ENCODE measurements at regions not wholly inside any gene's neighbourhood (a gene's known extent, or its start where the extent isn't known, plus 50 kb on each side); places are given as distances from the start of the nearest gene placed in this dataset.
"Not testable (repeated sequence)": the region's sequence is repeated elsewhere in the genome, so short reads cannot be mapped to it uniquely, and the experiment has no call there.

- DNase-seq (no peak), ATAC-seq (peak; percentile 65)
- intact Hi-C loops (cut with micrococcal nuclease): no loop called here
Observed at GRCh38 chr6:67766057-67766456, 869.0 kb upstream of the ADGRB3 start.

- no peak for DNase-seq
- ATAC-seq: no peak
- intact Hi-C loops (cut with micrococcal nuclease): no loop called here
Observed at GRCh38 chr6:67759001-67759400, 876.1 kb upstream of the ADGRB3 start.

DNA sequence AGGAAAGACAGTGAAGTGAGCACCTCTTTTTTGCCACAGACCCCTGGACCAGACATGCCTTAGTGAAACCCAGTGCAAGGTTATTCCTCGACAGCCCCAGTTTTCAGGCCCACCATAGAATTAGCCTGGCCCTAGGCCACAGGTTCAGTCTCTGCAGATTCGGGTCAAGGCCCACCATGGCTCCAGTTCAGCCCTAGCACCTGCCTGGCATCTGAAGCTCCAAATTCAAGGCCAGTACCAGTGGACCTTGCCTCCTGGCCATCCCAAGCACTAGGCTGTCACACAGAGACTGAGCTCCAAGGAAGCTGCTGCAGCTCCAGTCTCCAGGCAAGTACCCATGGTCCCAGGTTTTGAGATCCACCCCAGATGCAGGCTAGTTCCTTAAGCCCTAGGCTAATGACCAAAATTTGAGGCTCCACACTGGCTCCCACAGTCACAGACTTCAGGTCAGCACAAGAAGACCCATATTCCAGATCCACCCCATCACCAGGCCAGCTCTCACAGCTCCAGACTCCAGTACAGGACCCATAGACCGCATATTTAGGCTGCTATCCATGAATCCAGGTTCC is 877.5 kb upstream of the ADGRB3 start:
- intact Hi-C loops (cut with micrococcal nuclease): no loop called here
- DNase-seq (no peak), ATAC-seq (no peak)

GRCh38 chr6:67748521-67748920 is 886.6 kb upstream of the ADGRB3 start:
- no peak for ATAC-seq
- DNase-seq: no peak
- intact Hi-C loops (cut with micrococcal nuclease): no loop called here

- DNase-seq (no peak), ATAC-seq (no peak)
- intact Hi-C loops (cut with micrococcal nuclease): no loop called here
Observed at GRCh38 chr6:67736816-67737215, 898.3 kb upstream of the ADGRB3 start.

GRCh38 chr6:67736161-67736560 is 898.9 kb upstream of the ADGRB3 start:
- ATAC-seq (no peak), DNase-seq (no peak)
- intact Hi-C loops (cut with micrococcal nuclease): no loop called here

- DNase-seq: no peak
- intact Hi-C loops (cut with micrococcal nuclease): no loop called here
- ATAC-seq: no peak
Observed at GRCh38 chr6:67735623-67736022, 899.5 kb upstream of the ADGRB3 start.

- DNase-seq (no peak), ATAC-seq (no peak)
- intact Hi-C loops (cut with micrococcal nuclease): no loop called here
Observed at GRCh38 chr6:67722861-67723261, 912.2 kb upstream of the ADGRB3 start.

- intact Hi-C loops (cut with micrococcal nuclease): no loop called here
- no peak for DNase-seq
- peak; percentile 32 for ATAC-seq
Observed at GRCh38 chr6:67717281-67717680, 917.8 kb upstream of the ADGRB3 start.

DNA sequence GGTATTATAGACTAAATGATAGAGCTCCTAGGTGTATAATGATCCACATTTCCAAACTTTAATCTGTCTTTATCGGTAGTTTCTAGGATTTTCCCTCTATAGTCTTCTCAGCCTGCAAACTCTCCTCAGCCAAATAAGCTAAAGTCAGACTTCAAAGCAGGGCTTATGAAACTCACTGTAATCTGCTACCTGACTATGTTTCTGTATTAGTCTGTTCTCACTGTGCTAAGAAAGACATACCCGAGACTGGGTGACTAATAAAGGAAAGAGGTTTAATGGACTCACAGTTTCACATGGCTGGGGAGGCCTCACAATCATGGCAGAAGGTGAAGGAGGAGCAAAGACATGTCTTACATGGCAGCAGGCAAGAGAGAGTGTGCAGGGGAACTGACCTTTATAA is 928.7 kb upstream of the ADGRB3 start:
- DNase-seq (no peak), ATAC-seq (no peak)
- intact Hi-C loops (cut with micrococcal nuclease): no loop called here

DNA sequence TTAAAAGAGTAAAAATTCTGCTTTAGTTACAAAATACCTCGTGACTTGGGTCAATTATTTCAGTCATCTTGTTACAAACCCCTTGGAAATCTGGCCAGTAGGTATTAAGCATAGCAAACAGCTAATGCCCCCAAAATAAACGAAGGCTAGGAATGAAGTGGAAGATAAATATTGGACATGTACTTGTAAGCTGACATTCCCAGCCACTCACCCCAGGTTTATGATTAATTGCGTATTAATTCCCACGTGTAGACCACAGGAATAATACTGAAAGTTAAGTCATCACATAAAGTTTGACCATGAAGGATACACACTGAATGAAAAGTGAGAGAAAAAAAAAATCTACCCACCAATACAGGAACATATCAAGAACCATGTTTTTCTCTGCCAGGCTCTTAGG is 936.5 kb upstream of the ADGRB3 start:
- intact Hi-C loops (cut with micrococcal nuclease): no loop called here
- ATAC-seq (no peak), DNase-seq (no peak)

DNA sequence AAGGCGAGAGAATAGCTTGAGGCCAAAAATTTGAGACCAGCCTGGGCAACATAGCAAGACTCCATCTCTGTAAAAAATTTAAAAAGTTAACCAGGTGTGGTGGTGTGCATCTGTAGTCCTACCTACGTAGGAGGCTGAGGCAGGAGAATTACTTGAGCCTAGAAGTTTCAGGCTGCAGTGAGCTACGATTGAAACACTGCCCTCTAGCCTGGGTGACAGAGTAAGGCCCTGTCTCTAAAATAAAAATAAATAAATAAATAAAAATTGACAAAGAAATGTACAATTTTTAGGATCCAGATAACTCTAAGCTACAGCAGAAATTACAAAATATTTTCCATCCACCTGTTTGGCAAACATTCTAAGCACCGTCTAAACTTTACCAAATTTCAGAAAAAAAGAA is 941.0 kb upstream of the ADGRB3 start:
- DNase-seq (no peak), ATAC-seq (no peak)
- intact Hi-C loops (cut with micrococcal nuclease): no loop called here

GRCh38 chr6:67689329-67689728 is 945.8 kb upstream of the ADGRB3 start:
- ATAC-seq (no peak), DNase-seq (no peak)
- intact Hi-C loops (cut with micrococcal nuclease): no loop called here

GRCh38 chr6:67687396-67687795 is 947.7 kb upstream of the ADGRB3 start:
- intact Hi-C loops (cut with micrococcal nuclease): no loop called here
- DNase-seq (no peak), ATAC-seq (no peak)

DNA sequence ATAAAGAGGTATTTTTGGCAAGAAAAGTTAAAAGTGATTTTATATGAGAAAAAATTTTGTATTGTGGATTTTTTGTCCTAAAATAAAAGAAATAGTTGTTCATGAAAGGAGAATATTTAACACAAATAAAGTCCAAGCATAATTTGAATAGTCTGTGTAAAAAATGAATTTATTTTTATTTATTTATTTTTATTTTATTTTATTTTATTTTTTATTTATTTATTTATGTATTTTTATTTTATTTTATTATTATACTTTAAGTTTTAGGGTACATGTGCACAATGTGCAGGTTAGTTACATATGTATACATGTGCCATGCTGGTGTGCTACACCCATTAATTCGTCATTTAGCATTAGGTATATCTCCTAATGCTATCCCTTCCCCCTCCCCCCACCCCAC is 948.9 kb upstream of the ADGRB3 start:
- DNase-seq; ATAC-seq; intact Hi-C loops (cut with micrococcal nuclease): not testable (repeated sequence)

GRCh38 chr6:67683960-67684359 is 951.1 kb upstream of the ADGRB3 start:
- no peak for ATAC-seq
- DNase-seq: no peak
- intact Hi-C loops (cut with micrococcal nuclease): no loop called here

GRCh38 chr6:67680297-67680932 is 954.7 kb upstream of the ADGRB3 start:
- intact Hi-C loops (cut with micrococcal nuclease): no loop called here
- ATAC-seq: no peak
- DNase-seq: no peak

GRCh38 chr6:67679566-67680296 is 955.4 kb upstream of the ADGRB3 start:
- DNase-seq: no peak
- no peak for ATAC-seq
- intact Hi-C loops (cut with micrococcal nuclease): no loop called here

GRCh38 chr6:67676892-67677291 is 958.2 kb upstream of the ADGRB3 start:
- DNase-seq (no peak), ATAC-seq (no peak)
- intact Hi-C loops (cut with micrococcal nuclease): no loop called here

DNA sequence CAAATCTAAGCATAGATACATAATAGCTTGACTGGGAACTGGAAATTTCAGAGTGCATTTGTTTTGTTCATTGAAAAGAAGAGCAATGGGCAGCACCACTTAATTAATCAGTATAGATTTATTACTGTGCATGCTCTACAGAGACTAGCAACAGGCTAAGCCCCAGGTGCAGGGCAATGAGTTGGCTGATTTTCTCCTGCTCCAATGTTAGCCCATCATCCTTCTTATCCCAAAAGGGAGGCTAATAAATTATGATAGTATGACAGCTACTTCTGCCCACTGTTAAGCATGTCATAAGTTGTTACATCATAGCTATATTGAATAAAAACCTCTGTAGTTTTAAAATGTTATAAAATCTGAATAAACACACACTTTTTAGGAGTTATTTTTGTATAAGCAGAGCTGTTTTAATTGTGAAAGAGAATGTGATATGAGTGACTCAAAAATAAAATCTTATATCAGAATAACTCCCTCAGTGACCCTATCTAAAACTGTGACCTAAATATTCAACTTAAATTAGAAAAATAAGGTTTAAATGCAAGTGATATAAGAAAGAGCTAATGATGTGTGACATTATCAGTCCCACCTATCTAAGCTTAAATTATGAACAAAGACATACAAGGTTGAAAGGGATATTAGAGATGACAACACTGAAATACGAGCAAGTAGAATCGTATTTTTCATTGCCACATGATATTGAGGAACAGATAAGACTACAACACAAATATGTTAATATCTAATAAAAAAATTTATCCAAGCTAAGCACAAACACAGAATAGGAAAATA is 967.3 kb upstream of the ADGRB3 start:
- no peak for DNase-seq
- intact Hi-C loops (cut with micrococcal nuclease): no loop called here
- ATAC-seq: no peak

Data from left ventricle myocardium superior (tissue), 1 donor.